Chondrocyte (in vitro differentiated cells): ENCODE measurements at regions not wholly inside any gene's neighbourhood (a gene's known extent, or its start where the extent isn't known, plus 50 kb on each side); places are given as distances from the start of the nearest gene placed in this dataset.

ENCODE experiments used
- DNase-seq: peaks from one replicate; pipeline ENCODE4 v3.0.0; 2021; ENCODE audit warnings: mixed read lengths, low spot score
- H3K27ac Mint-ChIP-seq: one replicate; pipeline ENCODE4 v1.8.0; 2021; ENCODE audit warnings: mild to moderate bottlenecking, moderate library complexity, mixed read lengths; ENCODE audit not compliant: unreplicated experiment
- H3K27me3 Mint-ChIP-seq: 2 replicates; pipeline ENCODE4 v1.8.0; 2021; ENCODE audit warnings: low read depth, mixed read lengths
- H3K36me3 Mint-ChIP-seq: 2 replicates; pipeline ENCODE4 v1.8.0; 2021; ENCODE audit warnings: low read depth, mixed read lengths
- H3K4me1 Mint-ChIP-seq: 2 replicates; pipeline ENCODE4 v1.8.0; 2021; ENCODE audit warnings: low read depth, mild to moderate bottlenecking, mixed read lengths
- H3K4me3 Mint-ChIP-seq: one replicate; pipeline ENCODE4 v1.8.0; 2021; ENCODE audit warnings: mild to moderate bottlenecking, moderate library complexity, mixed read lengths; ENCODE audit not compliant: unreplicated experiment
- H3K9me3 Mint-ChIP-seq: 2 replicates; pipeline ENCODE4 v1.8.0; 2021; ENCODE audit warnings: low read depth, mixed read lengths
- CTCF ChIP-seq: fragments of 200-600 bp; sonication (generic); IDR thresholded peaks from 2 replicates; pipeline ENCODE4 v1.5.0; 2021; ENCODE audit warnings: antibody characterized with exemption, mild to moderate bottlenecking, moderate library complexity

- no peaks in the 10 kb centered on the region for H3K36me3 Mint-ChIP-seq
- TF ChIP-seq CTCF, result no peak
Observed at GRCh38 chr9:117784996-117785395, 80.8 kb downstream of the TLR4 start.

GRCh38 chr9:117787746-117788145 is 83.5 kb downstream of the TLR4 start:
- TF ChIP-seq CTCF, result no peak
- peaks cover 13% of the 10 kb centered on the region for H3K9me3 Mint-ChIP-seq
- no peak overlapping the region for H3K27ac Mint-ChIP-seq
- no peaks in the 10 kb centered on the region for H3K4me1 Mint-ChIP-seq
- DNase-seq, result no peak
- no peak overlapping the region for H3K4me3 Mint-ChIP-seq
- no peaks in the 10 kb centered on the region for H3K27me3 Mint-ChIP-seq
- no peaks in the 10 kb centered on the region for H3K36me3 Mint-ChIP-seq

More at GRCh38 chr9:117784996-117785395, 80.8 kb downstream of the TLR4 start:
- H3K27me3 Mint-ChIP-seq, result peaks cover 3% of the 10 kb centered on the region
- no peak for DNase-seq
- no peak overlapping the region for H3K4me3 Mint-ChIP-seq
- no peaks in the 10 kb centered on the region for H3K4me1 Mint-ChIP-seq
- no peaks in the 10 kb centered on the region for H3K9me3 Mint-ChIP-seq
- H3K27ac Mint-ChIP-seq, result no peak overlapping the region

- Mint-ChIP-seq H3K27me3 (peaks cover 3% of the 10 kb centered on the region), H3K27ac (no peak overlapping the region), H3K4me3 (no peak overlapping the region), H3K4me1 (peaks cover 6% of the 10 kb centered on the region), H3K9me3 (peaks cover 13% of the 10 kb centered on the region), H3K36me3 (no peaks in the 10 kb centered on the region)
- TF ChIP-seq CTCF, result no peak
- no peak for DNase-seq
Observed at GRCh38 chr9:117795271-117795670, 91.1 kb downstream of the TLR4 start.

GRCh38 chr9:117796681-117797080 is 92.5 kb downstream of the TLR4 start:
- Mint-ChIP-seq H3K27me3 (peaks cover 3% of the 10 kb centered on the region), H3K9me3 (peaks cover 8% of the 10 kb centered on the region), H3K27ac (no peak overlapping the region), H3K4me3 (no peak overlapping the region), H3K4me1 (peaks cover 6% of the 10 kb centered on the region), H3K36me3 (no peaks in the 10 kb centered on the region)
- no peak for DNase-seq
- no peak for TF ChIP-seq CTCF

GRCh38 chr9:117800389-117800788 is 96.2 kb downstream of the TLR4 start:
- Mint-ChIP-seq H3K27me3 (peaks cover 17% of the 10 kb centered on the region), H3K9me3 (no peaks in the 10 kb centered on the region), H3K27ac (no peak overlapping the region), H3K36me3 (no peaks in the 10 kb centered on the region), H3K4me1 (peaks cover 2% of the 10 kb centered on the region), H3K4me3 (no peak overlapping the region)
- DNase-seq, result no peak
- TF ChIP-seq CTCF, result no peak
